Activated CD8-positive, alpha-beta memory T cell treated with anti-CD3 and anti-CD28 coated beads for 24 hours (primary cell): ENCODE measurements at regions not wholly inside any gene's neighbourhood (a gene's known extent, or its start where the extent isn't known, plus 50 kb on each side); places are given as distances from the start of the nearest gene placed in this dataset.

ENCODE experiments used
- DNase-seq: peaks from one replicate; pipeline ENCODE4 v3.0.0-alpha.2; 2020

- no peak for DNase-seq
Measured at GRCh38 chr12:107411792-107412535, 273.6 kb upstream of the PWP1 start.

GRCh38 chr12:107415071-107415470 lies 270.5 kb upstream of the PWP1 start:
- no peak for DNase-seq

DNA sequence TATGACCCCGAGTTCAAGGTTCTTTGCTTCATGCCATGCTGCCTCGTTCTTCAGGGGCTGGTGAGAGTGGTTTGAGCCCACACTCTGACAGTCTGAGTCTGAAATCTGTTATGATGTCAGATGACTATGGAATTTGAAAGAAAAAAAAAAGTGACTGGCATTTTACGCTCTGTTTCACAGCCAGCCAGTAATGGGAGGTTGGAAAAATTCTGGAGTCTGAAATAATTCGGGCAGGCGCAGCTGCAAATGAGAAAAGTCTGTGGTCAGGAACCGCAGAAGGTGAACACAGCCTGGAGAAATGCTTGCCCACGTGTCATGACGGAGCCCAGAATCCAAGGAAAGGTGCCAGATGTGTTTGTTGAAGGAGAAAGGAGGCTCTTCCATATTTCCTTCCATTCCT lies 269.8 kb upstream of the PWP1 start:
- DNase-seq, result no peak

DNA sequence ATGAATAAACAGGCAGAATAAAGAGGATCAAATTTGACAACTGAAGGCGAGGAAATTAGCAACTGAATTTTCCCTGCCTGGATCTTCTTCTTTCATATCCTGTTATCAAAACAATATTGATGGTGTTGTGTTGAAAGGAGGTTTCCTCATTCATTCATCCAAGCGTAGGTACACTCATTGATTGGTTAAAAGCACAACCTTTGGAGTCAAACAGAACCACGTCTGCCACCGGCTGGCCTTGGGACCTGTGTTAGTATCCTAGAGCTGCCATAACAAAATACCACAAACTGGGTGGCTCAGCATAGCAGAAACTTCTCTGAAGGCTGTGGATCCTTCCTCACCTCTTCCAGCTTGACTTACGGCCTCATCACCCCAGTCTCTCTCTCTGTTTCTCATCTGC lies 268.6 kb upstream of the PWP1 start:
- DNase-seq, result no peak

DNA sequence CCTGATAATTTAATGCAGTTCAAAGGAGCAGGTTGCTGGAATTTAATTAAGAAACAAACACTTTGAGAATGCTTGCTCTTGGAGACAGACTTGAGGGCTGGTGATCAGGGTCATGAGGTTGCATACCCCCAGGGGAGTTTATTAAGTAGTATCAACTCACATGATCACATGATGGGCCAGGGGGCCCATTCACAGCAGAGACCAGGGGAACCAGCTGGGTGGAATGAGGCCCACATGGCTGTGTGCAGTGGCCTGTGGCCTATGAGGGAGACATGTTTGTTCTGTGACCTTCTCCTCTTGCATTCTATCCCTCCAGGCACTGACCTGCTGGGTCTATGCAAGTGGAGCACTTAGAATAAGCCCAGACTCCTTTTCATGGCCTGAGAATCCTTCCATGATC lies 266.6 kb upstream of the PWP1 start:
- DNase-seq, result no peak

- no peak for DNase-seq
Measured at GRCh38 chr12:107423531-107423930, 262.1 kb upstream of the PWP1 start.

DNA sequence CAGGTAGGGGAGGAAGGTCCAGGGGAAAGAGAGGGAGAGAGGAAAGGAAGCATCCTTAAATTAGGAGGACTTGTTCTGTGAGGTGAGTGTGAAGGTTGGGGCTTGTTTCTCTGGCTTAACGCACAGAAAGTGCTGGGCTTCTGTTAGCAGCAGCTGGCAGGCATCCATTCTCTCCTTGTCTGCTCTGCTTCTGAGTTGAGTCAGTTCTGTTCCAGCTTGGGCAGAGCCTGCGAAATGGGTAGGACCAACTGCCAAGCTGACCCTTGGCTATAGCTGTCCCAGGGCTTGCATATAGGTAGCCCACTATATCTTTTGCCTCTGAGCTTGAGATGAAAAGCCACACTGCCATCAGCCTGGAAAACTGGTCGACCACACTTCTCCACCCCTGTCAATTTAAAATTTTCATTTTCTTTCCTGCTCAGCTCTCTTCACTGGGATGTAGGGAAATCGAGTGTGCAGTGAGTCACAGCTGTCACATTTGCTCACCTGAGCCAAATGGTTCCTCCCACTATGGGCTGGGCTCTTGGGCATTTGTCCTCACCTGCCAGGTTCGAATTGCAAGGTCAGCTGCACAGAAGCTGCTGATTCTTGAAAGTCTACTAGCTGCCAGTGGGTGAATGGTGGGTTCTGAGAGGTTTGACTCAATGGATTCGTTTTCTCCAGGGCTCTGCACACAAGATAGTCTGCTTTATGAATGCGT lies 256.4 kb upstream of the PWP1 start:
- DNase-seq, result no peak

DNA sequence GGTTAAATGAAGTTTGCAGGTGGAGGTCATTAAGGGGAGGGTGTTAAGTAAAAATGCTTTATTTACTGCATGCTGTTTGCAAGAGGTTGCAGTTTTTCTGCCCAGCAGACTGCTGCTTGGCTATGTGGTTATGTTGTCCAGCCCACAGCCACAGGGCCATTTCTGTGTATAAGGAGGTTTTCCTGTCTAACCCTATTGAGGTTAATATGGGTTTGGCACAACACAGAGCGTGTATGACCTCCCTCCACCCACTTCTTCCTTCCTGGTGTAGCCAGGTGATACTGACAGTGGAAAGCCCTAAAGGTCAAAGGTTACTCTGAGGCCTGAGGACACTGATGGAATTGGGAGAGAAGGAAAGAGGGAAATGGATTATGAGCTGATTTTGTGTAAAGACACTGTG lies 253.7 kb upstream of the PWP1 start:
- no peak for DNase-seq

DNA sequence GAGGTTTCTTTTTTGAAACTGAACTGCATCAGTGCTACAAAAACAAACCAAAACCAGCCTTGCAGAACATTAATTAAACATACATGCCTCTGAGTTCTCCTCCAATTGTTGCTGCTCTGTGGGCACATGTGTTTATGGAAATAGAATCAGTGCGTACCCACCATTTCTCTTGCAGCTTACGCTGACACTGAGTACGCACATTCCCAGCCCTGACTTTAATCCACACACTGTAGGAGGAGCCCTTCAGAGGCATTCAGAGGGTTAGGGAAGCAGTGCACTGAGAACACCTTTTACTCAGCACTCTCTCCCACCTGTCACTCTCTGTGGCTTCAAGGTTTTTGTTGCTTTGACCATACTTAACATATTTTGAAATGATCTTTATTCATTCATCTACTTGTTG lies 250.5 kb upstream of the PWP1 start:
- DNase-seq, result no peak

GRCh38 chr12:107435520-107435919 lies 250.1 kb upstream of the PWP1 start:
- no peak for DNase-seq

DNA sequence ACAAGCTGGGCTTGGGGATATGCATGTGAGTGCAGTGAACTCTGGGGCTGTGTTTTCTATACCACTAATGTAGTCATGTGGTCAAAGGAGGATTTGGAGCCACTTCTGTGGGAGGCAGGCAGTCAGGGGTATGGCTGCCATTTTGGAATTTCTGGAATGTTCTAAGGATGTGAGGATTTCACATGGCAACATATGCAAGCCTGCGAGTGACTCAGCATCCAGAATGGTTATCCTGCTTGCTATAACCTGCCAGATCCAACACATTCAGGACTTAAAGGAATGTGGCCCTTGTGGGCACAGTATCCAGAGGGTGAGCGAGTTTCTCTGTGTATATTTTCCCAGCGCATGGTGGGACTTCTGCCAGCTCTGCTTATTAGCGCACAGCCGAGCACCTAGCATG lies 249.2 kb upstream of the PWP1 start:
- DNase-seq, result no peak

DNA sequence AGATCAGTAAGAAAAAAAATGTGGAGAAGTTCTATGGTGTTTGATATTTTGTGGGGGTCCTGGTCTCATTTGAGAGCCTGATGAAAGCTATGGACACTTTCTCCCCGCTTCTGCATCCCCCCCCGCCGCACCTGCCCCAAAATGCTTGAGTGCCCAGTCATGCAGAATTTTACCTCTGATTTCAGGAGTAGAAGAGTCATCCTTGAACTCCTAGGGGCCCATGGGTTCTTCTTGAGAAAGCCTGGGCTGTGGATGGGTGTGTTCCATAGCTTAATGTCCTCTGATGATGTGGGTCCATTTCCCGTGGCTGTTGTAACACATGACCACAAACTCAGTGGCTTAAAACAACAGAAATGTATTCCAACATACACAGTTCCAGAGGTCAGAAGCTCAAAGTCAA lies 248.8 kb upstream of the PWP1 start:
- no peak for DNase-seq

GRCh38 chr12:107437954-107438353 lies 247.6 kb upstream of the PWP1 start:
- no peak for DNase-seq

DNA sequence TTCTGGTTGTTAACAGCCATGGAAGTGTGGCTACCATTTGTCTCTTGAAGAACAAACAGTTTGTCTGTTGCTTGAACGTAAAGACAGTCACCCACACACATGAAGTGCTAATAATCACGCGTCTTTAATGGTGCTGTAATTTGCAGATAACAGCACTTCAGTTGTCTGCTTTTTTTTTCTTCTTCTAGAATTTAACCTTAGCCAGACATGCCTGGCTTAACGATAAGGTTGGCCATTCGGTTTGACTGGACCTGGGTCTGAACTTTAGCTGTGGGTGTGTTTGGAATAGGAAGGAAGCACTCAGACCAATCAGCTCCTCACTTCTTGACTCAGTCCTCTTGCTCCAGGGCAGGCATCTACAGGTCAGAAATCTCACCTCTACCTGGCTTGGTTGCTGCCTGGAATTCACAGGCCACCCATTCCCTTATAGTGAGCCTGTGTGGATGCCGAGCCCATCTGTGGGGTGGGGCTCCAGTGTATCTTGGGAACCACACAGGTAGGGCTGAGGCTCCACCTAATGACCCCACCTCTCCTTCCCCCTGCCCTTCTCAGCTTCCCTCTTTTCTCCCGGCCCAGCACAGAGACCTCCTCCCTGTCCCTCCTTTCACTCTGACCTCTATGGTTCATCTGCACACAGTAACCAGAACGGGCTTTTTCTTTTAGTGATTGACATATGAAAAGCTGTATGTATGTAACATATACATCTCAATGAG lies 246.4 kb upstream of the PWP1 start:
- no peak for DNase-seq

GRCh38 chr12:107440606-107441005 lies 245.0 kb upstream of the PWP1 start:
- no peak for DNase-seq

DNA sequence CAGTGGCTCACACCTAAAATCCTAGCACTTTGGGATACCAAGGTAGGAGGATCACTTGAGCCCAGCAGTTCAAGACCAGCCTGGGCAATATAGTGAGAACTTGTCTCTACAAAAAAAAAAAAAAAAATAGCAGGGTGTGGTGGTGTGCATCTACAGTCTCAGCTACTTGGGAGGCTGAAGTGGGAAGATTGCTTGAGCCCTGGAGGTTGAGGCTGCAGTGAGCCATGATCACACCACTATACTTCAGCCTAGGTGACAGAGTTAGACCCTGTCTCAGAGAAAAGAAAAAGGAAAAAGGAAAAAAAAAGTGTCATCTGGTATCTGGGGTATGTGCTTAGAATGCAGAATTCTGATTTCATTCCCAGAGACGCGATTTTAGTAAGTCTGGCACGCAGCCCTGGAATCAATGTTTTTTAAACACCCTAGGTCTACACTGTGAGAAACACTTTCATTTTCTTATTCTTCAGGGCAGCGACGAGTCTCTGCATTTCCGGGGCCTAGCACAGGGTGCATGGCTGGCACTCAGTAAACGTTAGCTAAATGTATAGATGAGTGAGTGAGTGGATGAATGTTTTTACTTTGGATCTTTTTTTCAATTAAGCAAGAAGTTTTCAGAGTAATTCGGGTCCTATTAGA lies 243.8 kb upstream of the PWP1 start:
- no peak for DNase-seq

DNA sequence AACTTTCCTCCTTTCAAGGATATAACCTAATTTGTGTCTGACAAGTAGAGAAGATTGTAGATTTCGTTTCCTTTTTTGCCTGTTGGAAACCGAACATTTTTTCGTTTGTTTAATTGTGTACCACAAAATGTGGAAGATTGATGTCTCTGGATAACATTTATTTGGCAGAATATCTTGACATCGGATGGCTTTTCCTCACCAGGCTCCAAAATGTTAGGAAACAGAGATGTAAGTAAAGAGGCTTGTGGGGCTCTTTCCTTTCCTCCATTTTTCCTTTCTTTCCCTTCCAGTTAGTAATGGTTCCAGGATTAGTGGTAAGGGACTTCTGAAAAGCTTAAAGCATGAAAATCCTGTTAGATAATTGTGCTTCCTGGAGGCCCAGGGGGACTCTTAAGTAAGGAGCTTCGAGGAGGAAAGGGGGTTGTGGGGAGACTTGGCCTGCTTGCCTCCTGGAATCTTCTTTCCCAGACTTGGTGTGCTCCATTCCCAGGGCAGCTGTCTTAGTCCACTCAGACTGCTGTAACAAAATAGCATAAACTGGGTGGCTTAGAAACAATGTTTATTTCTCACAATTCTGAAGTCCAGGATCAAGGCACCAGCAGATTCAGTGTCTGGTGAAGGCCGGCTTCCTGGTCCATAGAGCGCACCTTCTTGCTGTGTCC lies 243.1 kb upstream of the PWP1 start:
- no peak for DNase-seq

DNA sequence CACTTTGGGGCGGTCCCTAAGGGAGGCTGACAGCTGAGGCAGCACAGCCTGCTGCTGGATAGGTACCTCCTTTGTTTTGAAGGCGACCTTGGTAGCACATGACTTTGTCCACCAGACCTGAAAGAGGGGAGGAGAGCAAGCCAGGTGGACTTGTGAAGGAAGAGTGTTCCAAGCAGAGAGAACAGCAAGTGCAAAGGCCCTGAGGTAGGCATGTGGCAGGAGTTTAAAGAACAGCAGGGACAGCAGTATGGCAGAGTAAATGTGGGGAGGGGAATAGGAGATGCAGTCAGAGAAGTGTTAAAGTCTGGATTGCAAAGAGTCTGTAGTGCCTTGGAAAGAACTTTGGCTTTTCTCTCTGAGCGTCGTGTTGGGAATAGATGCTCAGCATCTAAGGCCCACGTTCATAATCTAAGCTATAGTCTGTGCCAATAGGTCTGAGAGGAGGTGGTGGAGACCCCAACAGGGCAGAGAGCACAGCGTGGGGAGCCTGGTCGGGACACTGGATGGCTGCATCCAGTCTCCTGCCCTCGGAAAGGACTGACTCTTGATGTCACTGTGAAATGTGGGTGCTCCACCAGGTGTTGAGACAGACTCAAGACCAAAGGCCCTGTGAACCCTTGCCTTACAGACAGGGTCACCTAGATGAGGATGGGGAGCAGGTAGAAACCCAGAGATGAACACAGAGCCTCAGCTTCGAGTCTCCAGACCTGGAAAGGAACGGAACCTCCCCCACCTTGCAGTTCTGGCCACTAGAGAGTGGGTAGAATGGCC lies 242.1 kb upstream of the PWP1 start:
- DNase-seq, result no peak

DNA sequence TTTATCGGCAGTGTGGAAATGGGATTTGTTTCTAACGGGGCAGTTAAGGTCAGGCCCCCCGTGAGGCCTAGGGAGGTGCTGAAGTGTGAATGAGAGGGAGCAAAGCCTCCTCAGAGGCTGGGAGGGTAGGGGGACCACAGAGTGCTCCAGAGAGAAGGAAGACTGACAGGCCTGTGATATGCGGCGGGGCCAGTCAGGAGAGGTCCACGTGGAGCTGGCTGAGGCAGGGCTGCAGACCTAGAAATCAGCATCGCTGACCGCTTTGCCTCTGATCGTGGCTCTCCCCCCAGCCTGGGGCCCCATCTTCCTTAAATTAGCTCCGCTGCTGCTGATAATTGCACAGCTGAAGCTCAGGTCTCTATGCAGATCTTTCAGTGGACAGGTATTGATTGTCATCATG lies 240.8 kb upstream of the PWP1 start:
- DNase-seq, result no peak

- DNase-seq, result no peak
Measured at GRCh38 chr12:107446476-107446875, 239.1 kb upstream of the PWP1 start.

- no peak for DNase-seq
Measured at GRCh38 chr12:107447336-107447735, 238.3 kb upstream of the PWP1 start.

- no peak for DNase-seq
Measured at GRCh38 chr12:107448198-107448597, 237.4 kb upstream of the PWP1 start.
